ENCODE measurements at regions not wholly inside any gene's neighbourhood (a gene's known extent, or its start where the extent isn't known, plus 50 kb on each side); places are given as distances from the start of the nearest gene placed in this dataset.

DNA sequence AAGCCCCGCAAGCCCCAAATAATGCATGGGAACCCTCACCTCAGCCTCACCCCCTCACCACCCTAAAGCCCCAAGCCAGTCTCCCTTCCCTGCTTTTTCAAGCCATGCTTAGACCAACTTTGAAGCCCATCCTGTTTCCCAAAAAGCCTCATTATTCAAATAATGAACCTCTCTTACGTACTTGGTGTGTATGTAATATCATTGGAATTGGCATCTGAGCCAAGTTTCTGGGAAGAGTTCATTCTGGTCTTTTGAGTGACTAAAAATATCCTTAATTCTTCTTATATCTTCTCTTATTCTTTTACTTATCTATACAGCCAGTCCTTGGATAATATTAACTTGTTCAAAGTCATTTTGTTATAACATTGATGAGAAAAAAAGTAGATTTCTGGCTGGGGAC lies 875.8 kb upstream of the SLIT2 start:
- 77 to 93% methylated on average over 2 of the region's 2 CpGs for WGBS, 2 donors (ENCODE audit: low coverage in 1 of 2)
- no peak overlapping the region for H3K4me3 ChIP-seq
- DNase-seq: no peak
- no peaks in the 10 kb centered on the region for H3K27me3 ChIP-seq
- no peaks in the 10 kb centered on the region for H3K4me1 ChIP-seq
- H3K36me3 ChIP-seq: no peaks in the 10 kb centered on the region
- intact Hi-C loops (cut with DNase I; ENCODE audit: low total_unique reads) (no loop called here), in situ Hi-C loops (cut with MboI; ENCODE audit: low pct_ligation_motif_present in 1 of 4, low pct_unique_long_range_greater_than_20kb in 1 of 4, low sequenced_read_pairs in 3 of 4) (no loop called here)
- no peak for TF ChIP-seq POLR2AphosphoS5 (IDR thresholded peaks at IDR 0.05)
- TF ChIP-seq POLR2A (IDR thresholded peaks at IDR 0.05): no peak
- no peak for TF ChIP-seq EP300 (IDR thresholded peaks at IDR 0.05; ENCODE audit: low read depth)
- TF ChIP-seq CTCF (IDR thresholded peaks at IDR 0.05): no peak
- H3K27ac ChIP-seq: no peak overlapping the region
- no peaks in the 10 kb centered on the region for H3K9me3 ChIP-seq

DNA sequence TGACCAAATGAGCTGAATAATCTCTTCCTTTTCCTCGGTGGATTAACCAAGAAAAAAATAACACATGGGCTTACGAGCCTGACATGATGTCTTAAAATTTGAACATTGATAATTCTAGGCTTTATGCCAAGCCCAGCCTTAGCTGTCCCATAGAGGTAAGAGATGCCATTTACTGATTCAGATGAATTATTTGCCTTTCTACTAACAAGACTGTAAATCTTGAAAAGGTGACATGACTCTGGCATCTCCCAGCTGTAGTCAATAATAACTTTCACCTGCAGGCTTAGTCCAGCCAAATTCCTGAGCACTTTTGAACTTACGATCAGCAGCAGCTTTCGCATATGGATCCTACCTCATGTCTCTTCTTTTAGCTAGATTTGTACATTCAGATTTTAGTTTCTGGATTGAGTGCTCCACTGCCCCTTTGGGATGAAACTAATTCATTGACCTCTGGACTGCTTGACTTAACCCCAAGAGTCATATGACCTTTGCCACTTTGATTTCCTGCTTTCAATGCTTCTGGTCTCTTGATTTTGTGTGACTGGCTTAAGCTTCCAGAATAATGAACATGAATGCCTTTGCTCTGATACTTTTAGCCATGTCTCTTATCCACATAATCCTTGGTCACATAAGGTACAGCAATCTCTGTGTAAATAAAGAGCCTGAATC lies 876.4 kb upstream of the SLIT2 start:
- no peak overlapping the region for H3K27ac ChIP-seq
- H3K4me1 ChIP-seq: no peaks in the 10 kb centered on the region
- WGBS, 2 donors (ENCODE audit: low coverage in 1 of 2): 62 to 70% methylated on average over 4 of the region's 4 CpGs
- TF ChIP-seq CTCF (IDR thresholded peaks at IDR 0.05): no peak
- no peak for TF ChIP-seq POLR2AphosphoS5 (IDR thresholded peaks at IDR 0.05)
- TF ChIP-seq EP300 (IDR thresholded peaks at IDR 0.05; ENCODE audit: low read depth): no peak
- no peak for TF ChIP-seq POLR2A (IDR thresholded peaks at IDR 0.05)
- H3K9me3 ChIP-seq: no peaks in the 10 kb centered on the region
- intact Hi-C loops (cut with DNase I; ENCODE audit: low total_unique reads) (no loop called here), in situ Hi-C loops (cut with MboI; ENCODE audit: low pct_ligation_motif_present in 1 of 4, low pct_unique_long_range_greater_than_20kb in 1 of 4, low sequenced_read_pairs in 3 of 4) (no loop called here)
- no peaks in the 10 kb centered on the region for H3K27me3 ChIP-seq
- no peak overlapping the region for H3K4me3 ChIP-seq
- H3K36me3 ChIP-seq: no peaks in the 10 kb centered on the region
- no peak for DNase-seq

- no peaks in the 10 kb centered on the region for H3K27me3 ChIP-seq
- TF ChIP-seq POLR2A (IDR thresholded peaks at IDR 0.05) (no peak), CTCF (IDR thresholded peaks at IDR 0.05) (no peak), POLR2AphosphoS5 (IDR thresholded peaks at IDR 0.05) (no peak), EP300 (IDR thresholded peaks at IDR 0.05; ENCODE audit: low read depth) (no peak)
- intact Hi-C loops (cut with DNase I; ENCODE audit: low total_unique reads): no loop called here
- WGBS, 2 donors (ENCODE audit: low coverage in 1 of 2): 92% methylated on average over 2 of the region's 2 CpGs; no CpG with 5 or more reads in 1 of the 2 donors
- no peaks in the 10 kb centered on the region for H3K4me1 ChIP-seq
- no peak for DNase-seq
- no peaks in the 10 kb centered on the region for H3K9me3 ChIP-seq
- H3K27ac ChIP-seq: no peak overlapping the region
- no peaks in the 10 kb centered on the region for H3K36me3 ChIP-seq
- H3K4me3 ChIP-seq: no peak overlapping the region
- in situ Hi-C loops (cut with MboI; ENCODE audit: low pct_ligation_motif_present in 1 of 4, low pct_unique_long_range_greater_than_20kb in 1 of 4, low sequenced_read_pairs in 3 of 4): no loop called here
Observed at GRCh38 chr4:19372390-19372789, 879.3 kb upstream of the SLIT2 start.

GRCh38 chr4:19368800-19369199 lies 882.9 kb upstream of the SLIT2 start:
- no peak for DNase-seq

DNA sequence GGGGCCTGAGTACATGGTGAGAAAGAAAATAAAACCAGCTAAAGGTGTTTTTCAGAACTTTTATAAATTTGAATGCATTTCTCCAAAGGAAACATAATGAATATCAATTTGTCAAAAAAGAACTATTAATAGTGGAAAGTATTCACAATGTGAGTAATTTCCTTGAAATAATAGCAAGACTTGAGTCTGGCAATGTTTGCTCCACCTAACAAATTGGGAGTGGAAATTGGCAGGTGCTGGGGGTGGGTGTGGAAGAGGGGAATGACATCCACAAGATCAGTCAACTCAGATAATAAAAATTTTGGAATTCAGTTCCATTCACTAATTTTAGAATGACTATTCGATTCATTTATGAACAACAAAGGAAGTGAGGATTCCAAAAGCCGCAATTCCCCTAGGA lies 884.8 kb upstream of the SLIT2 start:
- Histone ChIP-seq H3K27me3 (no peaks in the 10 kb centered on the region), H3K9me3 (no peaks in the 10 kb centered on the region), H3K4me3 (no peak overlapping the region), H3K36me3 (no peaks in the 10 kb centered on the region), H3K4me1 (no peaks in the 10 kb centered on the region), H3K27ac (no peak overlapping the region)
- TF ChIP-seq CTCF (IDR thresholded peaks at IDR 0.05) (no peak), POLR2A (IDR thresholded peaks at IDR 0.05) (no peak), POLR2AphosphoS5 (IDR thresholded peaks at IDR 0.05) (no peak), EP300 (IDR thresholded peaks at IDR 0.05; ENCODE audit: low read depth) (no peak)
- intact Hi-C loops (cut with DNase I; ENCODE audit: low total_unique reads): no loop called here
- DNase-seq: no peak
- in situ Hi-C loops (cut with MboI; ENCODE audit: low pct_ligation_motif_present in 1 of 4, low pct_unique_long_range_greater_than_20kb in 1 of 4, low sequenced_read_pairs in 3 of 4): no loop called here
- 84 to 86% methylated on average over 2 of the region's 2 CpGs for WGBS, 2 donors (ENCODE audit: low coverage in 1 of 2)

More at GRCh38 chr4:19368800-19369199, 882.9 kb upstream of the SLIT2 start:
- H3K27me3 ChIP-seq: no peaks in the 10 kb centered on the region
- H3K36me3 ChIP-seq: no peaks in the 10 kb centered on the region
- no peak overlapping the region for H3K4me3 ChIP-seq
- TF ChIP-seq POLR2AphosphoS5 (IDR thresholded peaks at IDR 0.05) (no peak), POLR2A (IDR thresholded peaks at IDR 0.05) (no peak)
- WGBS, 2 donors (ENCODE audit: low coverage in 1 of 2): 83 to 95% methylated on average over 3 of the region's 3 CpGs
- intact Hi-C loops (cut with DNase I; ENCODE audit: low total_unique reads): no loop called here
- no peak overlapping the region for H3K27ac ChIP-seq
- H3K9me3 ChIP-seq: no peaks in the 10 kb centered on the region
- in situ Hi-C loops (cut with MboI; ENCODE audit: low pct_ligation_motif_present in 1 of 4, low pct_unique_long_range_greater_than_20kb in 1 of 4, low sequenced_read_pairs in 3 of 4): no loop called here
- no peaks in the 10 kb centered on the region for H3K4me1 ChIP-seq

Data from transverse colon (tissue), 4 donors.